Naive B cell (primary cell): ENCODE measurements at regions not wholly inside any gene's neighbourhood (a gene's known extent, or its start where the extent isn't known, plus 50 kb on each side); places are given as distances from the start of the nearest gene placed in this dataset.
"Not testable (repeated sequence)": the region's sequence is repeated elsewhere in the genome, so short reads cannot be mapped to it uniquely, and the experiment has no call there.

Experiments
- ATAC-seq, 2 donors: fragments of 150-1000 bp; cut with Tn5 transposase; 2 replicates each; pipeline ENCODE4 v1.10.0; 2021; ENCODE audit warnings: low read depth in 2 of 2, mild to moderate bottlenecking in 2 of 2, moderate library complexity in 2 of 2
- DNase-seq: peaks from one replicate; pipeline ENCODE4 v3.0.0; 2022
- H3K27ac Mint-ChIP-seq, 6 donors: one replicate each; pipeline ENCODE4 v1.8.0; 2020 to 2022; ENCODE audit warnings: mild to moderate bottlenecking in 6 of 6, mixed read lengths in 6 of 6, moderate library complexity in 5 of 6, inconsistent platforms in 2 of 6
- H3K27me3 Mint-ChIP-seq, 3 donors: one replicate each; pipeline ENCODE4 v1.8.0; 2021 to 2022; ENCODE audit warnings: mixed read lengths in 3 of 3, mild to moderate bottlenecking in 1 of 3
- H3K36me3 Mint-ChIP-seq, 2 donors: one replicate each; pipeline ENCODE4 v1.8.0; 2020 to 2022; ENCODE audit warnings: mixed read lengths in 2 of 2, inconsistent platforms in 1 of 2, mild to moderate bottlenecking in 1 of 2
- H3K4me1 Mint-ChIP-seq, 3 donors: one replicate each; pipeline ENCODE4 v1.8.0; 2020 to 2022; ENCODE audit warnings: mixed read lengths in 3 of 3, inconsistent platforms in 1 of 3, mild to moderate bottlenecking in 1 of 3, moderate library complexity in 1 of 3
- H3K4me3 Mint-ChIP-seq, 8 donors: one replicate each; pipeline ENCODE4 v1.8.0; 2020 to 2022; ENCODE audit warnings: mild to moderate bottlenecking in 8 of 8, mixed read lengths in 8 of 8, moderate library complexity in 8 of 8, inconsistent platforms in 2 of 8
- H3K9me3 Mint-ChIP-seq, 7 donors: one replicate each; pipeline ENCODE4 v1.8.0; 2020 to 2022; ENCODE audit warnings: mixed read lengths in 7 of 7, mild to moderate bottlenecking in 5 of 7, inconsistent platforms in 2 of 7, moderate library complexity in 1 of 7

DNA sequence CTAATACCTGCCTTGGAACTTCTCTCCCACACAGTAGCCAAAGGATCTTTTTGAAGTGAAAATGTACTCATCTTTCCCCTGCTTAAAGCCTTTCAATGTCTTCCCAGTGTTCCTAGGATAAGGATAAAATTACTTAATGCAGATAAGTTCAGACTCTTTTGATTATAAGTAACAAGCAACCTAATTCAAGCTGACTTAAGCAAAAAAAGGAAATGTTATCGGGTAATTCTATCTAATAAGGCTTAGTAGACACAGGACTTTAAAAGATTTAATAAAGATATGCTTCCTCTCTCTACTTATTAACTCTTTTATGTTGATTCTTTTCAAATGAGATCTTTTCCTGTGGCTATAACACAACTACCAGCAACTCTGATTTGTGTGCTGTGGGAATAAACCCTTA, 284.2 kb downstream of the OXSM start:
- no peaks in the 10 kb centered on the region for H3K27me3 Mint-ChIP-seq
- H3K9me3 Mint-ChIP-seq, result no peaks in the 10 kb centered on the region
- no peaks in the 10 kb centered on the region for H3K36me3 Mint-ChIP-seq
- H3K4me3 Mint-ChIP-seq, result no peak overlapping the region
- DNase-seq (no peak), ATAC-seq (no peak)
- no peaks in the 10 kb centered on the region for H3K4me1 Mint-ChIP-seq
- no peak overlapping the region for H3K27ac Mint-ChIP-seq

DNA sequence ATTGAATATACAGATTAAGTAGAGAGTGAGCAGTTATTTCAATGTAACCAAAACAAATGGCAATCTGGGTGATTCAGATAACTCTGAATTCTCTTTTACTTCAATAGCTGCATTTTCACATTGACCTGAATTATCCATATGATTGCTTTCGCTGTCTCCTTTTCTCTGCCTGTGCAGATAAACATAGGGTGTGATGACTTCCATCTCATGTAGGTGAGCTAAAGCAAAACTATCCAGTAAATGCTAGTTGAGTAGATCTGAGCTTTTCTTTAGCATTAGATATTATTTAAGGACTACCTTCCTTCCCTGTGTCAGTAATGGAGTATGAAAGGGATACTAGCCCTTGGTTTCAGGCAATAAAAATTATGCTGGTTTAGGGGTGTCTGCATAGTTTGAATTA, 288.6 kb downstream of the OXSM start:
- no peak for ATAC-seq
- Mint-ChIP-seq H3K4me3 (no peak overlapping the region), H3K4me1 (no peaks in the 10 kb centered on the region), H3K36me3 (no peaks in the 10 kb centered on the region), H3K27me3 (no peaks in the 10 kb centered on the region), H3K9me3 (peaks cover 0 to 1% (median 0%) of the 10 kb centered on the region in 7 donors), H3K27ac (no peak overlapping the region)
- DNase-seq, result no peak

- Mint-ChIP-seq H3K27ac (no peak overlapping the region), H3K9me3 (peaks cover 0 to 3% (median 1%) of the 10 kb centered on the region in 7 donors), H3K4me1 (no peaks in the 10 kb centered on the region), H3K4me3 (no peak overlapping the region), H3K27me3 (no peaks in the 10 kb centered on the region), H3K36me3 (no peaks in the 10 kb centered on the region)
- ATAC-seq (no peak), DNase-seq (no peak)
These were observed 291.3 kb downstream of the OXSM start for GRCh38 chr3:26081166-26081565.

- DNase-seq (no peak), ATAC-seq (no peak)
- H3K4me1 Mint-ChIP-seq, result no peaks in the 10 kb centered on the region
- H3K36me3 Mint-ChIP-seq, result no peaks in the 10 kb centered on the region
- H3K9me3 Mint-ChIP-seq, result peaks cover 3 to 8% (median 6%) of the 10 kb centered on the region in 7 donors
- H3K27ac Mint-ChIP-seq, result no peak overlapping the region
- no peaks in the 10 kb centered on the region for H3K27me3 Mint-ChIP-seq
- H3K4me3 Mint-ChIP-seq, result no peak overlapping the region
These were observed 291.9 kb downstream of the OXSM start for GRCh38 chr3:26081806-26082205.

GRCh38 chr3:26082911-26083310, 293.0 kb downstream of the OXSM start:
- Mint-ChIP-seq H3K4me3 (no peak overlapping the region), H3K4me1 (no peaks in the 10 kb centered on the region), H3K9me3 (peaks cover 5 to 18% (median 16%) of the 10 kb centered on the region in 7 donors), H3K36me3 (peaks cover under 1 to 3% of the 10 kb centered on the region in 2 donors), H3K27me3 (no peaks in the 10 kb centered on the region), H3K27ac (no peak overlapping the region)
- ATAC-seq (no peak), DNase-seq (no peak)

DNA sequence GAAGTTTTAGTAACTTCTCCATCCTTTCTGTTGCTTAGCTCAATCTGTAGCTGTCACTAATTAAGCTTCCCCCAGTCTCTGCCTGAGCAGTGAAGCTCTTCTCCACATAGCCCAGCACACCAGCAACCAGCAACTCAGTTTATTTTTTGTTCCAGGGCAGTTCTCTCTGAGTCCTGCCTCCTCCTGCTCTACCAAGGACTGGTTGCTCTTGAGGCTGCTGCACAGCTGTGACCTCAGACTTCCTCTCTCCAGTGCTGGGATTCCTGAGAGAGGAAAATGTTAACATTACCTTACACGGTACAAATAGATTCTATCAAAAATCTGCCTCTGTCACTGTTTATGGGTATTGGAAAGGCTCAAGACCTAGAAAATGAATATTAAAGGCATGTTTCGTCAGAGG, 294.7 kb downstream of the OXSM start:
- Mint-ChIP-seq H3K36me3 (peaks cover 7 to 13% of the 10 kb centered on the region in 2 donors), H3K4me1 (no peaks in the 10 kb centered on the region), H3K27me3 (no peaks in the 10 kb centered on the region), H3K9me3 (peaks cover 10 to 30% (median 28%) of the 10 kb centered on the region in 7 donors), H3K4me3 (no peak overlapping the region), H3K27ac (no peak overlapping the region)
- DNase-seq (no peak), ATAC-seq (no peak)

DNA sequence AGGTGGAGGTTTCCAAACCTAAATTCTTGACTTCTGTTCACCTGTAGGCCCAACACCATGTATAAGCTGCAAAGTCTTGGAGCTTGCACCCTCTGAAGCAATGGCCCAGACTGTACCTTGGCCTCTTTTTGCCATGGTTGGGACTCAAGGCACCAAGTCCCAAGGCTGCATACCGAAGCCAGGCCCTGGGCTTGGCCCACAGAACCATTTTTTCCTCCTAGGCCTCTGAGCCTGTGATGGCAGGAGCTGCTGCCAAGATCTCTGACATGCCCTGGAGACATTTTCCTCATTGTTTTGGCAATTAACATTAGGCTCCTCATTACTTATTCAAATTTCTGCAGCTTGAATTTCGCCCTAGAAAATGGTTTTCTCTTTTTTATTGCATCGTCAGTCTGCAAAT, 297.9 kb downstream of the OXSM start:
- ATAC-seq, result no peak

DNA sequence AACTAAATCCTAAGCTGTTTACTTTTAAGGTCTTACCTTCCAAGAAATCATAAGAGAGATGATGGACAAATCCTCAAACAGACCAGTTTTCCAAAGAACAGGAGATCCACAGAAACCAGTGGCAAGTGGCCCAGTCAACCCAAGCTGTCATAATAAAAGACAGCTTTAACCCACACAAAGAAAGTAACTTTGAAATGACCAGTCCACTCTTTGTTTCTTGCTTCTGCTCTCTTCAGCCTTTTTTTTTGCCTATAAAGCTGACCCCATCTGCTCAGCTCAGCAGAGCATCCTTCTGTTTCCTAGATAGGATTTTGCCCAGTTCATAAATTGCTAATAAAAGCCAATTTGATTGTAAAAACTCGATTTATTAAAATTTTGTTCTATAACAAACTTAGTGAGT, 299.4 kb downstream of the OXSM start:
- ATAC-seq, result no peak
- H3K27ac Mint-ChIP-seq, result no peak overlapping the region
- no peak overlapping the region for H3K4me3 Mint-ChIP-seq

More for the DNA sequence above, 297.9 kb downstream of the OXSM start:
- Mint-ChIP-seq H3K27ac (no peak overlapping the region), H3K4me1 (no peaks in the 10 kb centered on the region), H3K4me3 (no peak overlapping the region), H3K9me3 (peaks cover 10 to 30% (median 28%) of the 10 kb centered on the region in 7 donors), H3K36me3 (peaks cover 7 to 13% of the 10 kb centered on the region in 2 donors), H3K27me3 (no peaks in the 10 kb centered on the region)
- DNase-seq, result no peak

GRCh38 chr3:26090589-26090988, 300.7 kb downstream of the OXSM start:
- no peaks in the 10 kb centered on the region for H3K4me1 Mint-ChIP-seq

More for the DNA sequence above, 299.4 kb downstream of the OXSM start:
- Mint-ChIP-seq H3K36me3 (peaks cover 7 to 13% of the 10 kb centered on the region in 2 donors), H3K9me3 (peaks cover 10 to 33% (median 26%) of the 10 kb centered on the region in 7 donors), H3K27me3 (no peaks in the 10 kb centered on the region), H3K4me1 (no peaks in the 10 kb centered on the region)
- no peak for DNase-seq

GRCh38 chr3:26091096-26091495, 301.2 kb downstream of the OXSM start:
- Mint-ChIP-seq H3K4me1 (no peaks in the 10 kb centered on the region), H3K27me3 (no peaks in the 10 kb centered on the region), H3K27ac (no peak overlapping the region), H3K36me3 (peaks cover 7 to 13% of the 10 kb centered on the region in 2 donors), H3K4me3 (no peak overlapping the region), H3K9me3 (peaks cover 10 to 42% (median 26%) of the 10 kb centered on the region in 7 donors)
- ATAC-seq, result no peak
- no peak for DNase-seq

More at GRCh38 chr3:26090589-26090988, 300.7 kb downstream of the OXSM start:
- Mint-ChIP-seq H3K27ac (no peak overlapping the region), H3K9me3 (peaks cover 10 to 37% (median 26%) of the 10 kb centered on the region in 7 donors), H3K27me3 (no peaks in the 10 kb centered on the region), H3K4me3 (no peak overlapping the region), H3K36me3 (peaks cover 7 to 13% of the 10 kb centered on the region in 2 donors)
- DNase-seq (no peak), ATAC-seq (no peak)

GRCh38 chr3:26091626-26092025, 301.7 kb downstream of the OXSM start:
- ATAC-seq (no peak), DNase-seq (no peak)
- Mint-ChIP-seq H3K4me3 (no peak overlapping the region), H3K4me1 (no peaks in the 10 kb centered on the region), H3K36me3 (peaks cover 7 to 14% of the 10 kb centered on the region in 2 donors), H3K9me3 (peaks cover 7 to 41% (median 24%) of the 10 kb centered on the region in 7 donors), H3K27me3 (no peaks in the 10 kb centered on the region), H3K27ac (no peak overlapping the region)

GRCh38 chr3:26097111-26097510, 307.2 kb downstream of the OXSM start:
- not testable (repeated sequence) for H3K4me3 Mint-ChIP-seq, ATAC-seq
- H3K9me3 Mint-ChIP-seq, result peaks cover 9 to 43% (median 22%) of the 10 kb centered on the region in 7 donors

DNA sequence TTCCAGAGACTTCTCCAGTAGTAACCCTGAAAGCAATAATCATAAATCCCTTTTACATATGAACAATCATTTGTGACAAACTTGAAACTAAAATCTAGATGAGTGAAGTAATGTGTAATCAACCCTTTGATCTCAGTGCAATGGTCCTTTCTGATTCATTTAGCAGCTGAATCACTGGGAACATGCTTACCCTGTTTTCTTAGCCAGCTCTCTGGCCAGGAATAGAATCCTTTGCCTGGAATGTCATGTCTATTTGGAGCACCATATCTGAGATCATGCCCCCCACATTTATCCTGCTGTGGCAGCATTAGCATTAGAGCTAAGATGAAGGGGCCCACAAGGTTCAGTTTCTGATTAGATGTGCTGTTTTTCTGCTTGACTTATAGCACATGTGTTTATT, 309.8 kb downstream of the OXSM start:
- ATAC-seq, result no peak
- Mint-ChIP-seq H3K36me3 (peaks cover 8 to 9% of the 10 kb centered on the region in 2 donors), H3K4me1 (peaks cover under 1 to 3% (median 1%) of the 10 kb centered on the region in 3 donors), H3K27ac (no peak overlapping the region), H3K9me3 (peaks cover 9 to 43% (median 18%) of the 10 kb centered on the region in 7 donors), H3K27me3 (no peaks in the 10 kb centered on the region), H3K4me3 (no peak overlapping the region)
- no peak for DNase-seq

More at GRCh38 chr3:26097111-26097510, 307.2 kb downstream of the OXSM start:
- H3K36me3 Mint-ChIP-seq, H3K27ac Mint-ChIP-seq, DNase-seq, H3K4me1 Mint-ChIP-seq, H3K27me3 Mint-ChIP-seq: not testable (repeated sequence)

DNA sequence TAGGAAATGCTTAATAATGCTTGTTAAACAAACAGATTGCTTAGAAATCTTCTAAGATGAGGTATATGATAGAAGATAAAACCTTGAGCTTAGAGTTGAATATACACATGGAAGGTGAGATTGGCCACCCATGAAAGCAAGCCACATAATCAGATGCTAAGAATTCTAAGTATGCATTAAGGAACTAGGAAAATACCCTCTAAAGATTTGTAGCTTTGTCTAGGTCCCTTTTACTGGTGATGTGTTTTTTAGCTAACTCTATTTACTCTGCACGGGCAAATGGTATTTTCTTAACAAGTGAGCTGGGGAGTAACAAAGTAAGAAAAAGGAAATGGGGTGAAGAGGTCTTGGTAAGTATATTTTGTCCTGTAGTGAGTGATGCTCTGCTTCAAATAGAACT, 310.3 kb downstream of the OXSM start:
- Mint-ChIP-seq H3K36me3 (peaks cover 8 to 9% of the 10 kb centered on the region in 2 donors), H3K4me3 (no peak overlapping the region), H3K4me1 (peaks cover 6 to 8% (median 6%) of the 10 kb centered on the region in 3 donors), H3K9me3 (peaks cover 9 to 39% (median 18%) of the 10 kb centered on the region in 7 donors), H3K27me3 (no peaks in the 10 kb centered on the region), H3K27ac (no peak overlapping the region)
- no peak for DNase-seq
- ATAC-seq, result no peak

- ATAC-seq (no peak), DNase-seq (no peak)
- Mint-ChIP-seq H3K36me3 (peaks cover under 1 to 2% of the 10 kb centered on the region in 2 donors), H3K4me3 (no peak overlapping the region), H3K27ac (no peak overlapping the region), H3K4me1 (peaks cover 7 to 19% (median 12%) of the 10 kb centered on the region in 3 donors), H3K9me3 (peaks cover 4 to 21% (median 9%) of the 10 kb centered on the region in 7 donors), H3K27me3 (no peaks in the 10 kb centered on the region)
These were observed 312.5 kb downstream of the OXSM start for GRCh38 chr3:26102376-26102775.
